RWPE1 (cell line): ENCODE measurements at regions not wholly inside any gene's neighbourhood (a gene's known extent, or its start where the extent isn't known, plus 50 kb on each side); places are given as distances from the start of the nearest gene placed in this dataset.

ENCODE experiments used
- CTCF ChIA-PET: fragments of 350-600 bp; sonication (Branson Sonifier 250); formaldehyde crosslinking; extraction: SDS; loops from one replicate; lab custom pipeline; 2021; lab: Yijun Ruan, JAX
- POLR2A ChIA-PET: fragments of 400-600 bp; formaldehyde crosslinking; extraction: SDS; loops from one replicate; lab custom pipeline; 2020; ENCODE audit warnings: antibody characterized with exemption; ENCODE audit not compliant: low non-redundant PET; lab: Yijun Ruan, JAX
- DNase-seq: peaks from one replicate; pipeline ENCODE4 v3.0.0; 2012; ENCODE audit warnings: low spot score
- H3K27ac ChIP-seq: fragments of 450-650 bp; 2 replicates; pipeline ENCODE4 v1.5.1; 2017
- TF ChIP-seq, protein P1 (sequence below): fragments of 450-650 bp; conservative IDR thresholded peaks from 2 replicates; pipeline ENCODE4 v1.5.1; 2017; ENCODE audit warnings: low read depth, mild to moderate bottlenecking

DNA sequence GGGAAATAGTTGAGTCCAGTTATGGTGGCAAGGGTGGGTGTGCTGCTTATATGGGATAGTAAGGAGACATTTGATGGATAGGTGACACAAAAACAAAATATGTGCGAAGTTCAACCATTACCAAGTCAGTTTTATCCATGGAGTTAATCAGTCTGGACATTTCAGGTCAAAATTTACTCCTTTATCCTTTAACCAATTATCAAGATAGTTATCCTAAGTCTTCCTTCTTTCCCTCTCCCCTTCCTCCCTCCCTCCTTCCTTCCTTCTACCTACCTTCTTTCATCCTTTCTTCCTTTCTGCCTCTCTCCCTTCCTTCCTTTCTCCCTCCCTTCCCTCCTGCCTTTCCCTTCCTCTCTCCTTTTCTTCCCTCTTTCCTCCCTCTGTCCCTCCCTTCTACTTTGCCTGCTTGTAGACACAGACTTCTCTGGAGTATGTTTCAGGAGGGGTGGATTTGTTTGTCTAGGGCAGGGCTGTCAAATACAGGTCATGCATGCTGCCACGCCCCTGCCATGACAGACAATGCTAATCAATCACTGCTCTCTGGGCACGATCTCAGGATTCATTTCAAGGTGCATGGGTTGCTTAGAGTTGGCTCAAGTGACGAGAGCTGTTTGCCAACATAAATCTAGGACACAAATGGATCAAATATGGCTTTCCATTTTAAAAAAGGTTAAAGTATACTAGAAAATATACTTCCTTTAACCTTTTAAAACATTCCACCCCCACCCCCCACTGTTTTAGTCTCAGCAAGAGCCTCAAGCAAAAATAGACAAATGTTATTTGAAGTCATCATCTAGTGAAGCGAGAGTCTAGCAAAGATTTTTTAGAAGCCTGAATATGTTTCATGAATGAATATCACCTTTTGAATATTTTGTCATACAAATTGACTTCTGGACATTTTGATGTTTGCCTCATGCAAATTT lies 281.6 kb upstream of the CITED2 start:
- no peak overlapping the region for H3K27ac ChIP-seq
- ChIA-PET POLR2A (no interaction called here), CTCF (interaction anchor here (0.6 to 0.7 kb wide), 3 partner anchors 20 to 164 kb away, joined by 3 to 4 read pairs (median 3); no protein-coding TSS in a partner anchor)
- TF ChIP-seq, protein P1, sequence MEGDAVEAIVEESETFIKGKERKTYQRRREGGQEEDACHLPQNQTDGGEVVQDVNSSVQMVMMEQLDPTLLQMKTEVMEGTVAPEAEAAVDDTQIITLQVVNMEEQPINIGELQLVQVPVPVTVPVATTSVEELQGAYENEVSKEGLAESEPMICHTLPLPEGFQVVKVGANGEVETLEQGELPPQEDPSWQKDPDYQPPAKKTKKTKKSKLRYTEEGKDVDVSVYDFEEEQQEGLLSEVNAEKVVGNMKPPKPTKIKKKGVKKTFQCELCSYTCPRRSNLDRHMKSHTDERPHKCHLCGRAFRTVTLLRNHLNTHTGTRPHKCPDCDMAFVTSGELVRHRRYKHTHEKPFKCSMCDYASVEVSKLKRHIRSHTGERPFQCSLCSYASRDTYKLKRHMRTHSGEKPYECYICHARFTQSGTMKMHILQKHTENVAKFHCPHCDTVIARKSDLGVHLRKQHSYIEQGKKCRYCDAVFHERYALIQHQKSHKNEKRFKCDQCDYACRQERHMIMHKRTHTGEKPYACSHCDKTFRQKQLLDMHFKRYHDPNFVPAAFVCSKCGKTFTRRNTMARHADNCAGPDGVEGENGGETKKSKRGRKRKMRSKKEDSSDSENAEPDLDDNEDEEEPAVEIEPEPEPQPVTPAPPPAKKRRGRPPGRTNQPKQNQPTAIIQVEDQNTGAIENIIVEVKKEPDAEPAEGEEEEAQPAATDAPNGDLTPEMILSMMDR = no peak
- DNase-seq = peak; percentile 35

DNA sequence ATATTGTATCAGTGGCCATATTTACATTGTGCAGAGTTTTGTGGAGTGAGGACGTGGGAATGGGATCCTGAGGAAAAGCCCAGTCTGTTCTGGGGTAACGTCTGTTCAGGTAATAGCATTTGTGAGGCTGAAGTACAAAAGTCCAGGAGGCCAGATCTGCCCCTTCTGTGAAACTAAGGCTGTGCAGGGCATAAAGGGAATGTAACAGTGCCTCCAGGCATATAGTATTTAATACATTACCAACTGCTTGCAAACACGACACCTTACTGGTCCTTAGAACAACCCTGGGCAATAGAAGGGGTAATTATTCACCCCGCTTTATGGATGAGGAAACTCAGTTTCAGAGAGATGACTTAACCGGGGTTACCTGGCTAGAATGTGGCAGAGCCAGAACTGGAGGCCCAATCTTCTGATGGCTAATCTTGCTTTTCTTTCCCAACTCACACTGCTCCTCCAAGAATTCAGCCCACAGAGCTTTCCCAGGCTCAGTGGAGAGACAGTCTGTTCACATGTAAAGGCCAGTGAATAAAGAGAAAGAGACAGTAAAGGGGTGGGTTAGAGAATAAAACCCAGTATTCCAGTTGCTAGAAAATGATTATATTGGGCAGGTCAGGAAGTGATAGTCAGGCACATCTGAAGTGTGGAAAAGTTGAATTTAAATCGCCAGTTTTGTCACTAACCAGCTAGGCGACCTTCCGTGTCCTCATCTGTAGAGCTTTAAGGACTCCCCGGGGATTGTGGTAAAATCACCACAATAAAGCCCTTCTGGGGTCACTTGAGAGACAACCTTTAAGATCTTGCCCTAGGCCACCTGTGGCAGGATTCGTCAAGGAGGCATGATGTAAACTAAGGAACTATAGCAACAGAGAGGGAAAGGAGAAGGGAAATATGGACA lies 280.7 kb upstream of the CITED2 start:
- CTCF ChIA-PET = interaction anchor here (0.6 kb wide), 1 partner anchor 21 kb away, joined by 4 read pairs; no protein-coding TSS in a partner anchor
- H3K27ac ChIP-seq = no peak overlapping the region
- POLR2A ChIA-PET = no interaction called here
- TF ChIP-seq, protein P1 = no peak
- DNase-seq = no peak

DNA sequence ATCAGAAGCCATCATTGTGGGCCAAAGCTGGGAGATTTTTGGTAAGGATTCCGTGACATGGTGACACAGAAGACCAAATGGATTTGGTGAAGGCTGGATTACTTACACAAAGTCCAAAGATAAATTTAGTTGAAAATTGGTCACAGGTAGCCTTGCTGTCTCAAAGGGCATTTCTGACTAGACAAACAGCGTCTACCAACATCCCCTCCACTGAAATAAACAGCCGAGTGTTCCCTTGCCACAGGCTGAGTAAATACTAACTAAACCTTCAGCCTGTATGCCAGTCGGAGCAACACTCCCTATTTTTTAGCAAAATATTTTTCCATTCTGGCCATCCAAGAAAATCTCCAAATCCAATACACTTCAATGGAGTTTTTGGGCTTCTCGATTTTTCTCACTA lies 279.9 kb upstream of the CITED2 start:
- TF ChIP-seq, protein P1 = no peak
- H3K27ac ChIP-seq = no peak overlapping the region
- ChIA-PET POLR2A (interaction anchor here (0.5 kb wide), 1 partner anchor 225 kb away, joined by 3 read pairs; no protein-coding TSS in a partner anchor), CTCF (no interaction called here)
- no peak for DNase-seq

DNA sequence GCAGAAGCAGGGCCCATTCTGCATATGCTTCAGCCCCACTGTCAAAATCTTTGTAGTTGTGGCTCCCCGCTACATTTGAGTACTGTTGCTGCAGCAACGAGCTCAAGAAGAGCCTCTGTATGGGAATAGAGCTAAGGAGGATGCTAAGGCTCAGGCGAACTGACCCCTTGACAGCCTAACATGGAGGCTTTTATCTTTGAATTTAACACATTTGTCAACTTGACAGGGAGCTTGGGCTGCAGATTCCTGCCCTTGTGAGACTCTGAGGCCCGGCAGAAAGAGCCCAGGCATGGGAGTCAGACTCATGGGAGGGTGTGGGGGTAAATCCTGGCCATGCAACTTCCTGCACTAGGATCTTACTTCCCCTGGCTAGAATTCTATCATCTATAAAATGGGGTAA lies 278.7 kb upstream of the CITED2 start:
- TF ChIP-seq, protein P1 = no peak
- POLR2A ChIA-PET = no interaction called here
- CTCF ChIA-PET = interaction anchor here (0.7 kb wide), 1 partner anchor 281 kb away, joined by 3 read pairs; no protein-coding TSS in a partner anchor

DNA sequence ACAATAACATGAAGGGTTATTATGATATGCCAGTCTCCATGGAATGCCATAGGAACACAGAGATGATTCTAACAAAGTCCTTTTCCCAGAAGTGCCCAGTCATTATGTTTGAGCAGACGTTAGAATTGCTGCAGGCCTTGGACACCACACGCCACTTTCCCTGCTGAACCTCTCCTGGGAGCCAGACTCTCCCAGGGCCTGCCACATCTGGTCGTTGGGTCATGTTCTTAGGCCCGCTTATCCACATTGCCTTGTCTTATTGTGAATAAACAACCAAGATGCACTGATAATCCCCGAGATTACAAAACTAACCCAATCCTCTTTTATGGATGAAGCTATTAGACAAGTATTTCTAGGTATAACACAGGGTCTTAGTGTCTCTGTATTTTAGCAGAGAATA lies 276.5 kb upstream of the CITED2 start:
- TF ChIP-seq, protein P1 = no peak
- no peak for DNase-seq
- CTCF ChIA-PET = no interaction called here
- no peak overlapping the region for H3K27ac ChIP-seq
- POLR2A ChIA-PET = no interaction called here

More for the DNA sequence above, 278.7 kb upstream of the CITED2 start:
- DNase-seq = no peak
- no peak overlapping the region for H3K27ac ChIP-seq

DNA sequence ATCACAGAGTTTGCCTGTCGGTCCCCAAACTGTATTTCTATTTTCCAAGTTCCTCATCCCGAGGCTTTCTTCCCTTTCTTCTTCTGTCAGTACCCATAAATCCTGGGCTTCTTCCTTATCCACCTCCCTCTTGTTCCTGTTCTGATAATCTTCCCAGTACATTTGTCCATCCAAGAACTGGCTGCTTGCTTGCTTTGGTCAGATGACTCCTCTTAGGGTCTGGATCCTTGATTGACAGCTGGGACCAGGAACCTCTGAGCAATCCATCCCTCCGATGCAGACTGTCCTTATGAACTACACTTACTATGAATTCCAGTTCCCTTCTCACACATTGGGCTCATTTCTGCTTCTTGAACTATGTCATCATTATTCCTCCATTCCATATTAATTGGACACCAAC lies 275.3 kb upstream of the CITED2 start:
- no peak for DNase-seq
- TF ChIP-seq, protein P1 = no peak
- ChIA-PET POLR2A (no interaction called here), CTCF (interaction anchor here (0.7 kb wide), 1 partner anchor 638 kb away, joined by 3 read pairs; no protein-coding TSS in a partner anchor)
- no peak overlapping the region for H3K27ac ChIP-seq
